ENCODE measurements at regions not wholly inside any gene's neighbourhood (a gene's known extent, or its start where the extent isn't known, plus 50 kb on each side); places are given as distances from the start of the nearest gene placed in this dataset.

DNA sequence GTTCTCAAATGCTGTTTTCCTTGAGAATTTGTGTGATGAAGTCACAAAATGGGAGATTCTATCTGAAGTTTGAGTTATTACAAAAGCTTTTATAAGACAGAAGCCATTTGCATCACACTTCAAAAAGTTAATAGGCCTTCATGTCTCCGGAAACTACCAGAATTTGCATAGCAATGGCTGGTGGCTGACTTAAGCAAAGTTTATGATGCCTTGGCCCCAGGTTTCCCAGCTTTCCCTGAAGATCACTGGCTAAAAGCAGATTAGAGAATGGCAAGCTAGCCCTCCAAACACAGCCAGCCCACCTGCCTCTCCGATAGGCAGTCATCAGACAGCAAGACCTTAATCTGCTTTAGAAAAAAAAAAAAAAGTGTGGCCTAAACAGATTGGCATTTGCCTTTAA lies 197.8 kb downstream of the HS3ST1 start:
- Histone ChIP-seq H3K27ac (replicated peaks) (no peak overlapping the region), H3K9me3 (replicated peaks) (peaks cover 17% of the 10 kb centered on the region), H3K36me3 (no peaks in the 10 kb centered on the region), H3K27me3 (ENCODE audit: low read depth) (no peaks in the 10 kb centered on the region), H3K4me1 (no peaks in the 10 kb centered on the region), H3K4me3 (no peak overlapping the region)
- intact Hi-C loops (cut with micrococcal nuclease) = no loop called here
- DNase-seq = no peak
- TF ChIP-seq, protein P1, sequence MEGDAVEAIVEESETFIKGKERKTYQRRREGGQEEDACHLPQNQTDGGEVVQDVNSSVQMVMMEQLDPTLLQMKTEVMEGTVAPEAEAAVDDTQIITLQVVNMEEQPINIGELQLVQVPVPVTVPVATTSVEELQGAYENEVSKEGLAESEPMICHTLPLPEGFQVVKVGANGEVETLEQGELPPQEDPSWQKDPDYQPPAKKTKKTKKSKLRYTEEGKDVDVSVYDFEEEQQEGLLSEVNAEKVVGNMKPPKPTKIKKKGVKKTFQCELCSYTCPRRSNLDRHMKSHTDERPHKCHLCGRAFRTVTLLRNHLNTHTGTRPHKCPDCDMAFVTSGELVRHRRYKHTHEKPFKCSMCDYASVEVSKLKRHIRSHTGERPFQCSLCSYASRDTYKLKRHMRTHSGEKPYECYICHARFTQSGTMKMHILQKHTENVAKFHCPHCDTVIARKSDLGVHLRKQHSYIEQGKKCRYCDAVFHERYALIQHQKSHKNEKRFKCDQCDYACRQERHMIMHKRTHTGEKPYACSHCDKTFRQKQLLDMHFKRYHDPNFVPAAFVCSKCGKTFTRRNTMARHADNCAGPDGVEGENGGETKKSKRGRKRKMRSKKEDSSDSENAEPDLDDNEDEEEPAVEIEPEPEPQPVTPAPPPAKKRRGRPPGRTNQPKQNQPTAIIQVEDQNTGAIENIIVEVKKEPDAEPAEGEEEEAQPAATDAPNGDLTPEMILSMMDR (IDR thresholded peaks at IDR 0.05; ENCODE audit: borderline replicate concordance) = no peak

DNA sequence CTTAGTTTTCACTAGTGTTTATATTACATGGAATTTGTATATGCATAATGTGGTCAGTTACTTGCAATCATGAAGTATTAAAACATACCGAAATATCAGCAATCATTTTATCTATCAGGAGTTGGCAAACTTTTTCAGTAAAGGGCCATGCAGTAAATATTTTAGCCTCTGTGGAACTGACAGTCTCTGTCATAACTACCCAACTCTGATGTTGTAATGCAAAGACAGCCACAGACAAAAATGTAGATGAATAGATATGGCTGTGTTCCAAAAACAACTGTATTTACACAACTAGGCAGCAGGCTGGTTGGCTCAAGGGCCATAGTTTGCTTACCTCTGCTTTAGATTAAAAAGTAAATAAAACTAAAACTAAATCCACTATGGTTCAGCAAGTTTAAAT lies 200.2 kb downstream of the HS3ST1 start:
- intact Hi-C loops (cut with micrococcal nuclease) = no loop called here
- Histone ChIP-seq H3K9me3 (replicated peaks) (no peaks in the 10 kb centered on the region), H3K36me3 (no peaks in the 10 kb centered on the region), H3K4me1 (no peaks in the 10 kb centered on the region), H3K27ac (replicated peaks) (no peak overlapping the region), H3K4me3 (no peak overlapping the region), H3K27me3 (ENCODE audit: low read depth) (peaks cover 21% of the 10 kb centered on the region)
- no peak for DNase-seq
- TF ChIP-seq, protein P1 (IDR thresholded peaks at IDR 0.05; ENCODE audit: borderline replicate concordance) = no peak

DNA sequence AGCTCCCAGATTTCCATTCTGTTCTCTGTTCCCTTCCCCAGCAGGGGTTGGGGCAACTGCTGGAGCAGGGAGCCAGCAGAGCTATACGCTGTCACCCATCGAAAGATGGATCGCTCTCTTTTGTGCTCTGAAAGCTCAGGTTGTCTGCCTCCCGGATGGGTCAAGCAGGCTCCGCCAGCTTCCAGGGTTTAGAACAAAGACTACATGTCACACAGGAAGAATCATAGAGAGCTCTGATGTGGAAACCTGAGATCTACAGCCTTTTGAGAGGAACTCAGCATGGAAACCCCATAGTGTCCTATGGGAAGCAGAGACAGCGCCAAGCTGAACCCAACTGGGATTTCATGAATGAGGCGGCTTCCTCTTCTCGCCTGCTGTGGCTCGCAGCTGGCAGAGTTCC lies 205.4 kb downstream of the HS3ST1 start:
- H3K27me3 ChIP-seq (ENCODE audit: low read depth) = peaks cover 21% of the 10 kb centered on the region
- no peaks in the 10 kb centered on the region for H3K36me3 ChIP-seq
- DNase-seq = no peak
- TF ChIP-seq, protein P1 (IDR thresholded peaks at IDR 0.05; ENCODE audit: borderline replicate concordance) = no peak
- no peaks in the 10 kb centered on the region for H3K4me1 ChIP-seq
- H3K4me3 ChIP-seq = no peak overlapping the region
- intact Hi-C loops (cut with micrococcal nuclease) = no loop called here
- no peak overlapping the region for H3K27ac ChIP-seq (replicated peaks)
- H3K9me3 ChIP-seq (replicated peaks) = no peaks in the 10 kb centered on the region

- Histone ChIP-seq H3K4me3 (no peak overlapping the region), H3K27ac (replicated peaks) (no peak overlapping the region), H3K9me3 (replicated peaks) (peaks cover 8% of the 10 kb centered on the region), H3K27me3 (ENCODE audit: low read depth) (peaks cover 2% of the 10 kb centered on the region), H3K4me1 (no peaks in the 10 kb centered on the region), H3K36me3 (no peaks in the 10 kb centered on the region)
- DNase-seq = no peak
- TF ChIP-seq, protein P1 (IDR thresholded peaks at IDR 0.05; ENCODE audit: borderline replicate concordance) = no peak
- intact Hi-C loops (cut with micrococcal nuclease) = no loop called here
These were observed 210.0 kb downstream of the HS3ST1 start for GRCh38 chr4:11218692-11219091.

DNA sequence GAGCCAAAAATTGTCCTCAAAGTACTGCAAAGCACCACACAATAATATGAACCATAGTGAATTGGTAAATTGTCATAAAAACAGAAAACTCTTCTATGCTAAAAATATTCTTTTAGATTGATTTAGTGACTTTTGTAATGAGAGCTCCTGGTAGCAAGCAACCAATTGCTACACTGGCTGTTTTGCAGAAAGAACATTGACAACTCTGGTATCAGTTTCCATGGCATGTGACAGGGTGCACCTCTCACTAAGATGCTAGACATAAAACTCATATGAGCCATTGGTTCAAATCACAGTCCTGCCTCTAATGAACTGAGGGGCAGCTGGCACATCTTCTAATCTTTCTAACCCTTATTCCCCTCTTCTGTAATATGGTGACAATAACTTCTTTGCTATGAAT lies 212.2 kb downstream of the HS3ST1 start:
- H3K27ac ChIP-seq (replicated peaks) = no peak overlapping the region
- no peak overlapping the region for H3K4me3 ChIP-seq
- H3K4me1 ChIP-seq = no peaks in the 10 kb centered on the region
- TF ChIP-seq, protein P1 (IDR thresholded peaks at IDR 0.05; ENCODE audit: borderline replicate concordance) = no peak
- DNase-seq = no peak
- intact Hi-C loops (cut with micrococcal nuclease) = no loop called here
- peaks cover 8% of the 10 kb centered on the region for H3K9me3 ChIP-seq (replicated peaks)
- H3K27me3 ChIP-seq (ENCODE audit: low read depth) = peaks cover 5% of the 10 kb centered on the region
- no peaks in the 10 kb centered on the region for H3K36me3 ChIP-seq

- H3K27me3 ChIP-seq (ENCODE audit: low read depth) = peaks cover 5% of the 10 kb centered on the region
- no peak for DNase-seq
- peaks cover 8% of the 10 kb centered on the region for H3K9me3 ChIP-seq (replicated peaks)
- H3K4me1 ChIP-seq = no peaks in the 10 kb centered on the region
- H3K36me3 ChIP-seq = no peaks in the 10 kb centered on the region
- TF ChIP-seq, protein P1 (IDR thresholded peaks at IDR 0.05; ENCODE audit: borderline replicate concordance) = no peak
- no peak overlapping the region for H3K27ac ChIP-seq (replicated peaks)
- intact Hi-C loops (cut with micrococcal nuclease) = no loop called here
- no peak overlapping the region for H3K4me3 ChIP-seq
These were observed 214.4 kb downstream of the HS3ST1 start for GRCh38 chr4:11214281-11214680.
